GM23338 (cell line): ENCODE measurements at regions not wholly inside any gene's neighbourhood (a gene's known extent, or its start where the extent isn't known, plus 50 kb on each side); places are given as distances from the start of the nearest gene placed in this dataset.

ENCODE experiments used
- ATAC-seq: fragments of 200-7000 bp; cut with Tn5 transposase; 3 replicates; pipeline ENCODE4 v1.9.1; 2020
- DNase-seq: peaks from one replicate; pipeline ENCODE4 v3.0.0-alpha.2; 2015; ENCODE audit warnings: low spot score
- H2AFZ ChIP-seq: fragments of 200-600 bp; sonication (generic); 2 replicates; pipeline ENCODE4 v1.8.0; 2016; ENCODE audit warnings: antibody characterized with exemption, mild to moderate bottlenecking, moderate library complexity
- H3F3A ChIP-seq: fragments of 200-600 bp; sonication (generic); replicated peaks from 2 replicates; pipeline ENCODE4 v1.8.0; 2017; ENCODE audit warnings: antibody characterized with exemption, mixed run types, low read depth
- H3K27ac ChIP-seq: fragments of 200-600 bp; sonication (generic); 2 replicates; pipeline ENCODE4 v1.6.1; 2016; ENCODE audit warnings: low read depth
- H3K27me3 ChIP-seq: fragments of 200-600 bp; sonication (generic); 2 replicates; pipeline ENCODE4 v1.8.0; 2016; ENCODE audit warnings: mild to moderate bottlenecking, mixed run types, moderate library complexity; ENCODE audit not compliant: insufficient read depth
- H3K36me3 ChIP-seq: fragments of 200-600 bp; sonication (generic); 2 replicates; pipeline ENCODE4 v1.8.0; 2016; ENCODE audit warnings: mild to moderate bottlenecking; ENCODE audit not compliant: insufficient read depth
- H3K4me1 ChIP-seq: fragments of 200-600 bp; sonication (generic); 2 replicates; pipeline ENCODE4 v1.8.0; 2016; ENCODE audit warnings: mild to moderate bottlenecking, moderate library complexity; ENCODE audit not compliant: insufficient read depth
- H3K4me2 ChIP-seq: fragments of 200-600 bp; sonication (generic); 2 replicates; pipeline ENCODE4 v1.7.1; 2017; ENCODE audit warnings: mixed run types
- H3K4me3 ChIP-seq: fragments of 200-600 bp; sonication (generic); 2 replicates; pipeline ENCODE4 v1.6.1; 2016; ENCODE audit warnings: mixed run types
- H3K79me2 ChIP-seq: fragments of 200-600 bp; sonication (generic); replicated peaks from 2 replicates; pipeline ENCODE4 v1.8.0; 2017; ENCODE audit warnings: mild to moderate bottlenecking; ENCODE audit not compliant: insufficient read depth
- H3K9me2 ChIP-seq: fragments of 200-600 bp; sonication (generic); 2 replicates; pipeline ENCODE4 v1.8.0; 2017; ENCODE audit not compliant: insufficient read depth
- H4K20me1 ChIP-seq: fragments of 200-600 bp; sonication (generic); replicated peaks from 2 replicates; pipeline ENCODE4 v1.8.0; 2017; ENCODE audit warnings: mild to moderate bottlenecking; ENCODE audit not compliant: insufficient read depth
- H3K27ac Mint-ChIP-seq: 2 replicates; pipeline ENCODE4 v1.8.0; 2020; ENCODE audit warnings: inconsistent platforms, mild to moderate bottlenecking, moderate library complexity, mixed read lengths
- H3K27me3 Mint-ChIP-seq: 3 replicates; pipeline ENCODE4 v1.8.0; 2022; ENCODE audit warnings: low read depth, mild to moderate bottlenecking, moderate library complexity, mixed read lengths, inconsistent platforms; ENCODE audit not compliant: insufficient read depth, poor library complexity
- H3K36me3 Mint-ChIP-seq: 3 replicates; pipeline ENCODE4 v1.8.0; 2021; ENCODE audit warnings: low read depth, mild to moderate bottlenecking, inconsistent platforms, moderate library complexity, mixed read lengths
- H3K4me1 Mint-ChIP-seq: 3 replicates; pipeline ENCODE4 v1.8.0; 2020; ENCODE audit warnings: mild to moderate bottlenecking, inconsistent platforms, mixed read lengths
- H3K4me3 Mint-ChIP-seq: 3 replicates; pipeline ENCODE4 v1.8.0; 2021; ENCODE audit warnings: moderate library complexity, mild to moderate bottlenecking, inconsistent platforms, mixed read lengths
- H3K9me3 Mint-ChIP-seq: 3 replicates; pipeline ENCODE4 v1.8.0; 2020; ENCODE audit warnings: moderate library complexity, mild to moderate bottlenecking, inconsistent platforms, mixed read lengths
- CREB1 ChIP-seq: fragments of 250-450 bp; sonication (Bioruptor Pico); IDR thresholded peaks from 2 replicates; pipeline ENCODE4 v1.5.0; 2020; ENCODE audit warnings: low read depth, mild to moderate bottlenecking, moderate library complexity
- CTCF ChIP-seq, 2 experiments: fragments of 200-600 bp in 1 of 2; sonication (generic) in 1 of 2; conservative IDR thresholded peaks; 2 replicates each; pipeline versions ENCODE4 v1.5.1 to v1.6.1; 2016 to 2017; ENCODE audit warnings: antibody characterized with exemption in 2 of 2, low read depth in 2 of 2, mild to moderate bottlenecking in 2 of 2, moderate library complexity in 1 of 2
- ETS1 ChIP-seq: IDR thresholded peaks from 2 replicates; pipeline ENCODE4 v1.6.1; 2016; ENCODE audit warnings: antibody characterized with exemption
- EZH2 ChIP-seq: fragments of 200-600 bp; sonication (generic); IDR thresholded peaks from one replicate; pipeline ENCODE4 v1.8.0; 2017; ENCODE audit warnings: antibody characterized with exemption, mild to moderate bottlenecking, low read depth; ENCODE audit not compliant: unreplicated experiment
- EZH2phosphoT487 ChIP-seq: fragments of 200-600 bp; sonication (generic); IDR thresholded peaks from one replicate; pipeline ENCODE4 v1.8.1; 2018; ENCODE audit warnings: antibody characterized with exemption; ENCODE audit not compliant: unreplicated experiment
- JUNB ChIP-seq: IDR thresholded peaks from one replicate; pipeline ENCODE4 v1.6.1; 2016; ENCODE audit warnings: antibody characterized with exemption; ENCODE audit not compliant: unreplicated experiment
- NANOG ChIP-seq: IDR thresholded peaks from 2 replicates; pipeline ENCODE4 v1.6.1; 2016; ENCODE audit warnings: antibody characterized with exemption, borderline replicate concordance
- POLR2AphosphoS5 ChIP-seq: IDR thresholded peaks from 2 replicates; pipeline ENCODE4 v1.6.1; 2016; ENCODE audit warnings: antibody characterized with exemption, low read depth
- REST ChIP-seq: IDR thresholded peaks from one replicate; pipeline ENCODE4 v1.6.1; 2018; ENCODE audit warnings: antibody characterized with exemption; ENCODE audit not compliant: unreplicated experiment
- STAT1 ChIP-seq: IDR thresholded peaks from one replicate; pipeline ENCODE4 v1.6.1; 2016; ENCODE audit warnings: antibody characterized with exemption; ENCODE audit not compliant: unreplicated experiment
- ZNF114 ChIP-seq: fragments of 250-450 bp; sonication (Bioruptor Pico); IDR thresholded peaks from 2 replicates; pipeline ENCODE4 v1.5.0; 2020; ENCODE audit warnings: mild to moderate bottlenecking, moderate library complexity
- ZNF331 ChIP-seq: fragments of 250-450 bp; sonication (Bioruptor Pico); IDR thresholded peaks from 2 replicates; pipeline ENCODE4 v1.5.0; 2020; ENCODE audit warnings: low read depth, mild to moderate bottlenecking, moderate library complexity
- ZNF462 ChIP-seq: fragments of 250-450 bp; sonication (Bioruptor Pico); IDR thresholded peaks from 2 replicates; pipeline ENCODE4 v1.5.0; 2020; ENCODE audit warnings: mild to moderate bottlenecking, moderate library complexity

GRCh38 chr2:59150217-59150849 is 909.2 kb upstream of the FANCL start:
- Histone ChIP-seq H3F3A (no peaks in the 10 kb centered on the region), H3K27ac (no peak overlapping the region), H3K9me2 (peaks cover 11% of the 10 kb centered on the region; the same call in 1 of the 2 replicates), H3K27me3 (no peaks in the 10 kb centered on the region), H3K4me1 (no peaks in the 10 kb centered on the region), H3K36me3 (no peaks in the 10 kb centered on the region), H3K4me3 (no peak overlapping the region), H2AFZ (peak overlapping the region; percentile 4; the same call in 1 of the 2 replicates), H3K4me2 (no peak overlapping the region), H3K79me2 (no peaks in the 10 kb centered on the region), H4K20me1 (no peaks in the 10 kb centered on the region)
- H3K36me3 Mint-ChIP-seq: no peaks in the 10 kb centered on the region
- peaks cover 2% of the 10 kb centered on the region for H3K27me3 Mint-ChIP-seq
- TF ChIP-seq NANOG: no peak
- no peak for TF ChIP-seq REST
- TF ChIP-seq EZH2: no peak
- no peak for TF ChIP-seq EZH2phosphoT487
- no peak for TF ChIP-seq CREB1 (CRISPR knock-in tag)
- no peak for TF ChIP-seq ZNF462 (CRISPR knock-in tag)
- TF ChIP-seq ZNF331: no peak
- no peak for TF ChIP-seq STAT1
- no peak for TF ChIP-seq POLR2AphosphoS5
- no peak for TF ChIP-seq CTCF (conservative IDR thresholded peaks at IDR 0.05; ENCODE audit: low read depth in 2 of 2)
- TF ChIP-seq ZNF114 (CRISPR knock-in tag): no peak
- no peak for TF ChIP-seq ETS1
- TF ChIP-seq JUNB: no peak
- ATAC-seq (no peak), DNase-seq (no peak)
- H3K4me1 Mint-ChIP-seq: peaks cover 10% of the 10 kb centered on the region; the same call in 2 of the 3 replicates
- no peak overlapping the region for H3K27ac Mint-ChIP-seq
- H3K4me3 Mint-ChIP-seq: no peak overlapping the region
- no peaks in the 10 kb centered on the region for H3K9me3 Mint-ChIP-seq
